ENCODE measurements at regions not wholly inside any gene's neighbourhood (a gene's known extent, or its start where the extent isn't known, plus 50 kb on each side); places are given as distances from the start of the nearest gene placed in this dataset.

DNA sequence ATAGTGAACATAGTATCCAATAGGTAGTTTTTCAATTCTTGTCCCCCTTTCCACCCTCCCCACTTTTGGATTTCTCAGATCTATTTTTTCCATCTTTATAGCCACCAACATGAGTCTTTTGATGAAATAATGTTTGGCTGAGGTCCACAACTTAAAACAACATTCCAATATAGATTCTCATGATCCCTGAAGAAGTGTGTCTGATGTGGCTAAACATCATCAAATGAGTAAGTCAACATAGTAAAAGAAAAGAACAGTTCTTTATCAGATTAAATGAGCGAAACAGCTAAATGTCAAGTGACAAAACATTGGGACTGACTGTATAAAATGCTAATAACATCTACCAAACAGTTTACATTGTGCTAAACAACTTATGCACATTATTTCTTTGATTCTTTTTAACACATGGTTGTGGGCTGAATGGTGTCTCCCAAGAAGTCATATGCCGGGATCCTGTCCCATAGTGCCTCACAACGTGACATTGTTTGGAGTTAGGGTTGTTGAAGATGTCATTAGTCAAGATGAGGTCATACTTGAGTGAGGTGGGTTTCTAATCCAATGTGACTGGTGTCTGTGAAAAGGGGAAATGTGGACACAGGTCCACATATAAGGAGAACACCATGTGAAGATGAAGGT, 453.6 kb downstream of the LTN1 start:
- TF ChIP-seq, protein P1, sequence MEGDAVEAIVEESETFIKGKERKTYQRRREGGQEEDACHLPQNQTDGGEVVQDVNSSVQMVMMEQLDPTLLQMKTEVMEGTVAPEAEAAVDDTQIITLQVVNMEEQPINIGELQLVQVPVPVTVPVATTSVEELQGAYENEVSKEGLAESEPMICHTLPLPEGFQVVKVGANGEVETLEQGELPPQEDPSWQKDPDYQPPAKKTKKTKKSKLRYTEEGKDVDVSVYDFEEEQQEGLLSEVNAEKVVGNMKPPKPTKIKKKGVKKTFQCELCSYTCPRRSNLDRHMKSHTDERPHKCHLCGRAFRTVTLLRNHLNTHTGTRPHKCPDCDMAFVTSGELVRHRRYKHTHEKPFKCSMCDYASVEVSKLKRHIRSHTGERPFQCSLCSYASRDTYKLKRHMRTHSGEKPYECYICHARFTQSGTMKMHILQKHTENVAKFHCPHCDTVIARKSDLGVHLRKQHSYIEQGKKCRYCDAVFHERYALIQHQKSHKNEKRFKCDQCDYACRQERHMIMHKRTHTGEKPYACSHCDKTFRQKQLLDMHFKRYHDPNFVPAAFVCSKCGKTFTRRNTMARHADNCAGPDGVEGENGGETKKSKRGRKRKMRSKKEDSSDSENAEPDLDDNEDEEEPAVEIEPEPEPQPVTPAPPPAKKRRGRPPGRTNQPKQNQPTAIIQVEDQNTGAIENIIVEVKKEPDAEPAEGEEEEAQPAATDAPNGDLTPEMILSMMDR (conservative IDR thresholded peaks at IDR 0.05; ENCODE audit: low read depth, low read length): no peak
- no peak for TF ChIP-seq EZH2 (IDR thresholded peaks at IDR 0.05; ENCODE audit: borderline replicate concordance, low read depth, low read length, poor library complexity, severe bottlenecking)

All from A673 (cell line).